ENCODE measurements at regions not wholly inside any gene's neighbourhood (a gene's known extent, or its start where the extent isn't known, plus 50 kb on each side); places are given as distances from the start of the nearest gene placed in this dataset.

- TF ChIP-seq POLR2A (IDR thresholded peaks at IDR 0.05) (no peak), CTCF (IDR thresholded peaks at IDR 0.05 in 4 of 5, conservative IDR thresholded peaks at IDR 0.05 in 1 of 5) (no peak)
Measured at GRCh38 chr6:74113901-74114300, 417.9 kb downstream of the CD109 start.
